HS-5 (cell line): ENCODE measurements at regions not wholly inside any gene's neighbourhood (a gene's known extent, or its start where the extent isn't known, plus 50 kb on each side); places are given as distances from the start of the nearest gene placed in this dataset.

Experiments used
- DNase-seq: peaks from one replicate; pipeline ENCODE4 v3.0.0-alpha.2; 2012; ENCODE audit warnings: low read depth

DNA sequence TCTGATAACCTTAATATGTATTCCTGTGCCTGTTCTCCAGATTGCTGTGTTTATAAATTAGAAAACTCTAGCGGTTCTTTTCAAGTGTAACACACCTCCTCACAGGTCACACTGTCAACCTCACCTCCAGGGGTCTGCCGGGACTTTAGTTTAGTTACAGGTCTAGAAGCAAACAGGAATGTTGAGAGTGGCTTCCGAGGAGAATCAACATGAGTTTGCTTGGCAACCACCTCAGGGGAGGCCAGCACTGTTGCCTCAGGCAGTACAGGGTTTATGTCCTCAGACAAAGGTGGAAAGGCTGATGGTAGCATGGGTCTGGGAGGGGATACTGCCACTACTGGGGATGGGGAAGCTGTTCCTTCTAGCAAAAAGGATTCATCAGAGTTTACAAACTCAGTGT lies 438.0 kb downstream of the DTHD1 start:
- DNase-seq: no peak

DNA sequence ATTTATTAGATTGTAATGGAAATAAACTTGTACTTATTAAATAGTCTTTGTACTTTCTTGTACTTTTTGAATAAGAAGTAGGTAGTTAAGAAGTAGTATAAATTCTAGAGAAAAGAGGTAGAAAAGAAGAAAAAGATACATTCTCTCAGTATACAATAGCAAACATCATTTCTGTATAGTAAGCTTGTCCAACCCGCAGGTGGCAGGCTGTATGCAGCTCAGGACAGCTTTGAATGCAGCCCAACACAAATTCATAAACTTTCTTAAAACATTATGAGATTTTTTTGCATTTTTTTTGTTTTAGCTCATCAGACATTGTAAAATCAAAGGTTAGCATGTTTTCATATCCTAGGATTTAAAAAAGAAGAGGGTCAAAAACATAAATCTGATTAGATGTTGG lies 441.6 kb downstream of the DTHD1 start:
- no peak for DNase-seq

DNA sequence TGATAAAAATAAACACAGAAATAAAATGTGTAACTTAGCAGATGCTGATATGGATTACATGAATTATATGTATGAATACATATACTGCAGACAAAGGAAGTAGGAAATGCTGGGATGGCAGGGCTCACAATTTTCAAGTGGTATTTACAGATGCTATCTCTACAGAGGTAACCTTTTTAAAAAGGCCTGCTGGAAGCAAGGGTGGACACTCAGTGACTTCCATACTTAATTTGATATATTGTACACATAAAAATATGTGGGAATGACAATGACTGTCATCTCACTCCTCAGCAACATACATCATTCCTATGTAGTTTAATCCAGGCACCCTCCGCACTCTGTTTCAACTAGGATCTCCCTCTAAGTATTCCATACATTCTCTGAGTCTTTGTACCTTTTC lies 452.9 kb downstream of the DTHD1 start:
- no peak for DNase-seq

DNA sequence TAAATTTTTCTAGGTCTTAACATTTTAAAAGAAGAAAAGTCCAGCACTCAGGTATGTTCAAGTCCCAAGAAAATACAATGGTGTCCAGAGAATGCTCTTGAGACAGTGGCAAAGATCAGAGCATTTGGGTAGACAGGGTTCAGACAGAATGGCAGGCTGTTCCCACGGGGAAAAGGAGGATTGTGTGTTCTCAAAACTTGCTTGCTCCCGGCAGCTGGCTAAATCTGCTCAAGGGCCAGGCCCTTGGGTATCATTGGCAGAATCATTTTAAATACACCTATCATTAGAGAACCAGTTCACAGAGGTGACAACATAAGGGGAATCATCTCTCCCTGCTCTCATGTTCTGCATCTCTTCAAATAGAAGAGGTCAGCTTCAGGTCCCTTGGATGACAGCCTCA lies 456.3 kb downstream of the DTHD1 start:
- DNase-seq: no peak

DNA sequence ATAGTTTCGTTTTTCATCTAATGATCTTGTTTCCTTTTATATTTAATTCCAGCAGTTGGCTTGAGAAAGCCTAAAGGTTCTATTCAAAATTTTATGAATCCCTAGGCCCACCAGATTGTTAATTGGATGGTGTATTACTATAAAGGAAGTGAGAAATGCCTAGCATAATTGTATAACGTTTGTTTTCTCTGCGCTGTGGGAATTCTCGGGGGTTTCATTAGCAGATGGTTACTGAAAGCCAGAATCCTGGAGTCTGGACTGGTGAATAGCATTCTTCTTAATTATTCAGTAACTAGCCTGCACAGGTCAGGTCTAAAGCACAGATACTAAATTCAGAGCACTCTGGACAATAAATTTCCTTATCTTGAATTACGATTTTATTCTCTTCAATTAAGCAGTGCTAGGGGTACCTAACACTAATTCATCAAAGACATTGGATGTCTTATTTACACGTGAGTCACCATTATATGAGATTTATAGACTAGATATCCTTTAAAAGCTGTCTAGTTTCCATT lies 459.4 kb downstream of the DTHD1 start:
- no peak for DNase-seq

DNA sequence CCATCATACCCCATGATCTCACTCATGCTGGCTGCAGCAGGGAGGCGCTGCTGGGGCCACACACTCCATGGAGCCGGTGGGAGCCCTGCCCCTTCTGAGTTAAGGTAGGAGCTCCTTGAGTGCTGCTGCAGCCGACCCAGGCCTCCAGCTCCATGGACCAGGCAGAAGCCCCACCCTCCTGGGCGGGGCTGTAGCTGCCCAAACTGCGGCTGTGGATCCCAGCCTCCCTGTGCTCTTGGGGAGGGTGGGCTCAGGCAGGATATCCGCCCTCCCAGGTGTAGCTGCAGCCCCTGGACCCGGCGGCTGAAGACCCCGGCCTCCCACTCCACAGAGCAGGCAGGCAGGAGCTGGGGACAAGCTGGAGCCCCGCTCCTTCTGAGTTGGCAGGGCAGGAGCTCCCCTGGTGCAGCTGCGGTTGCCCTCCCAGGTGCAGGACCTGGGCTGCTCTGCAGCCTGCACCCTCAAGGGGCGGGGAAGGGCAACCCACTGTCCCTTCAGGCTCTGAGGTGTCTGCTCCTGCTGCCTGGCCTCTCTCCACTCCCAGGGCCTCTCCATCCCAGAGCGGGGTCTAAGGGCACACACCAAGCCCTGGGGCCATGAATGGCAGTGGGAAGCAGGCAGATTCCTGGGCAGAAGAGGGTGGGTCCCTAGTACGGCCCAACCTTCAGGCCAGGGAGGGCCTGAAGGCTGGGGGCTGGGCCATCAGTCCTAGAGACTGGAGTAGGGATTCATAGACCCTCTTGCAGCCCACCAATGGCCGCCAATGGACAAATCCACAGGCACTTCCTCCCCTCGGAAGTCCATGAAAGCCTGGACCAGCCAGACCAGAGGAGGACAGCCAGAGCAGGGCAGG lies 466.1 kb downstream of the DTHD1 start:
- no peak for DNase-seq

DNA sequence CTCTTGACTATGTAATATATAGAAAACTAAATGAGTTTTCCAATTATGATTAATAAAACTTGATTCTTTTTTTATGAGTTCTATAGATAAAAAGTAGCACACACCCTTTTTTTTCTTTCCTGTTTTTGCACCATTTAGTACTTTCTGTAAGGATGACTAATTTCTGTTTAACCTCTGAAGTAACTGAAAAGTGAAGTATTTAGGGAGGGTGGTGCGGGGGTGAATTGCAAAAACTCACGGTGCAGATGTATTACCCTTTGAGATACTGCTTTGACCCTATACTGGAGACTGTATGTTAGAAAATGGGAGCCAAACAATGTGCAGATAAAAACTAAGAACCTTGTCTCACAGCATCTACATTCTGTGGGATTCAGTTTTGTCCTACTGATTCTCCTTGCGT lies 471.6 kb downstream of the DTHD1 start:
- DNase-seq: no peak

DNA sequence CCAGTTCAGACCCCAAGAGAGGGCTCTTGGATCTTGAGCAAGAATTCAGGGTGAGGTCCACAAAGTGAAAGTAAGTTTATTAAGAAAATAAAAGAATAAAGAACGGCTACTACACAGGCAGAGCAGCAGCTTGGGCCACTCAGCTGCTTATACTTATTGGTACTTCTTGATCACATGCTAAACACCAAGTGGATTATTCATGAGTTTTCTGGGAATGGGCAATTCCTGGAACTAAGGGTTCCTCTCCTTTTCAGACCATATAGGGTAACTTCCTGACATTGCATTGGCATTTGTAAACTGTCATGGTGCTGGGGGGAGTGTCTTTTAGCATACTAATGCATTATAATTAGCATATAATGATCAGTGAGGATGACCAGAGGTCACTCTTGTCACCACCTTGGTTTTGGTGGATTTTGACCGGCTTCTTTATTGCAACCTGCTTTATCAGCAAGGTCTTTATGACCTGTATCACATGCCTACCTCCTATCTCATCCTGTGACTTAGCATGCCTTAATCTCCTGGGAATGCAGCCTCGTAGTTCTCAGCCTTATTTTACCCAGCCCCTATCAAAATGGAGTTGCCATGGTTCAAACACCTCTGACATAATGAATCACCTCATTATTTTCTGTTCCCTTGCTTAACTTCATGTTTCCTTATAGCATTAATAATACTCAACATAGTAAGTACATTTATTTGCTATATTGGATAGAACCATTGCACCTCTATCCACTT lies 476.3 kb downstream of the DTHD1 start:
- no peak for DNase-seq

DNA sequence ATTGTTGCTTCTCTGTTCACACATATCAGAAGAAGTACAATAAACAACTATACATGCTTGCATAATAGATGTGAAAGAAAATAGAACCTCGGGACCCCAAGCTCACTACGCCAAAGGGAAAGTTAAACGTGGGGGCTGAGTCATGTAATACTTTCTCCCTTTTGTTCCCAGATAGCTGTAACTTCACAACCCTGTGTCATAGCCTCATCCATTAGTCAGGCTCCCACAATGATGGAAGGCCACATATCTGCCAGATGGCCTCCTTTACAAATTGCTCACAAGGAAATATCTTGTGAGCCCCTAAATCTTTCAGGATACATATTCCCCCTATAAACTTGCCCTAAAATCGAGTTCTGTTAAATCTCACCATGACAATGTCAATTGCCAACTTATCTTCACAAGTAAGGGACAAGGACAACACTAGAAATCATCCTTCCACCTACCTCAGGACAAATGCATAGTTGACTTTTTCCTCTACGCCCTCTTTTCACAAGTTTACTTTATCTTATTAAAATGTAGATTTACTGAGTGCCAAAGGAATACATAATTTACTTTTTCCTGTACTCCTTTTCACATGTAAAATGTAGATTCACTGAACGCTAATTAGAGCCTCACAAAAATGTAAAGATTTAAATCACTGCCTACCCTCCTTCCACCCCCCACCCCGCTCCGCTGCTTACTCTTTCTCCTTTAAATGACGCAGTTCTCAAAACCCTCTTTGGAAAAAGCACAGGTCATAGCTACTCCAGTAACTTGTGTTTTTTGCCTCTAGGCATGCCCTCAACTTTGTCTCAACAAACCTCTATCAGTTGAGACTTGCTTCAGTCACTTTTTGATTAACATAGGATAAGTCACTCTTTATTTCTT lies 477.1 kb downstream of the DTHD1 start:
- no peak for DNase-seq

DNA sequence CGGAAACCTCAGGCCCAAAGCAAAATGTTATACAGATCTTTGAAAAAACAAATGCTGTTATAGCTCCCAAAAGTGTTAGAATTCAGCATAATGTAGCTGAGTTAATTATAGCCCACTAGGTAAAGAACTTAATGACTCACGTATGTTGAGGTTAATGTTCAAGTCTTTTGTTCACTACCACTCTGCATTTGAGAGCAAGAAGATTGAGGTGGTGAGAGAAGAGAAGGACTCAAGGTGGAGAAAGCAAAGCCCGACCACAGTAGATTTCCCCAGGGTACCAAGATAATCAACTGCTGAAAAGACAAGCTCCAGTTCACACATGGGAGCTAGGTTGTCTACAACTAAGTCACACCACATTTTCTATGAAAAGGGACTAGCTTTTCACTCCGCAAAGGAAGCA lies 480.2 kb downstream of the DTHD1 start:
- no peak for DNase-seq

DNA sequence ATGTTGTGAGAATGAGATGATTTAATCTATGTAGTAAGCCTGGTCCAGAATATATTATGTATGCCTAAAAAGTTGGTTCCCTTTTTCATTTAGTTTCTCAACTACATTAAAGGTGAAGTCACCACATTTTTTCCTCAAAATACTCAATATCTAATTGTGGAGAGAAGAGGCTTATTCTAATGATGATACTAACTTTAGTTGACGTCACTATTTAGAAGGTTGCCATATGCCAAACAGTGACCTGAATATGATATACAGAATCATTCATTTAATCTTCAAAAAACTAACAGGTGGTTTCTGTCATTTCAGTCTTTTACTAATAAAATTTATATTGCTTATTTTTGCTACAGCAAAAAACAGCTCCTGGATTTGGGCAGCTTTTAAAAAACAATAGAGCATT lies 480.7 kb upstream of the NWD2 start:
- DNase-seq: no peak

DNA sequence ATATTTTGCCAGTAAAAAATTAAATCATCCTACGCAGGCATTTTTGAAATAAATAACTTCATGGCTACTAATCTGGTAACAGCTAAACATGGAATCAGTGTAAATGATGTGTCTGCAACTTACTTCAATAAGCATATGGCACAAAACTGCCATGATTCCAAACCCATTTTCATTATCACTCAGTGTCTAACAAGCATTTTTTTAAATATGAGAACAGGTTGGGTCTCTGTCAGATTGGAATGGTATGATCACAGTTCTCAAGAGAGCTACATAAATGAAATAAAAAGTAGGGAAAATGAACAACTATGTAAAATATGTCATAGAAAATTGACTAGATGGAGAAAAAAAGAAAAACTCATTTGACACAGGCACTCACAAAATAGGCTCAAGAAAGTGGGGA lies 476.9 kb upstream of the NWD2 start:
- DNase-seq: no peak

DNA sequence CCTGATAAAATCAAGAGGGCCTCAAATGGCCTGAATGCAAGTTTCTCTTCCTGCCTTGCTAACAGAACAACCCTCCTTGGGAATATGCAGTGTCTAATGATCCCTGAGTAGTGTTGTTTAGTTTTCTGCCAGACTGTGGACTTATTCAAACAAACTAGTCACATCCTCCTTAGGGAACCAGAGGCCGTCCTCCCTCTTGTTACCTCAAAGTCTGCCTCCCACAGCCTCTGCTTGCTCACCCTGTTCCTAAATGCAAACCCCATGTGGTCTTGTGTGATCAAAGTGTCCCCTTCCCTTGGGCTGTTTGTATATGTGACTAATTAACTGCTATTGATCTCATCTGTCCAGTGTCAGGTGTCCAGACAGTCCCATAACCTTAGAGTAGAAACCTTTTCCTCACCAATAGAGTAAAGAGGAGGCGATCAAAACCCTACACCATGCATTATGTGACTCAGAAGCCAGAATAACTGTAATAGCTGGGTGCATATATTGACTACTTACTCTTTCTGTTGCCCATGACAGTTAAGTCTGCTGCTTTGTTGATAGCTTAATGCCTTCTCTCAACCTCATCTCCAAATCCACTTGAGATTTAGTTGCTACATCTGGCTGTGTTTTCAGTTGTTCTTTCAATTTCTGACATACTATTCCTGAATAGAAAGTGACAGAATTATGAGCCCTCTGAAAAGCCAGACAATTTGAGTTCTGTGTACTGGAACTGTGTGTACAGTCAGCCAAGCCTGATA lies 473.0 kb upstream of the NWD2 start:
- no peak for DNase-seq

DNA sequence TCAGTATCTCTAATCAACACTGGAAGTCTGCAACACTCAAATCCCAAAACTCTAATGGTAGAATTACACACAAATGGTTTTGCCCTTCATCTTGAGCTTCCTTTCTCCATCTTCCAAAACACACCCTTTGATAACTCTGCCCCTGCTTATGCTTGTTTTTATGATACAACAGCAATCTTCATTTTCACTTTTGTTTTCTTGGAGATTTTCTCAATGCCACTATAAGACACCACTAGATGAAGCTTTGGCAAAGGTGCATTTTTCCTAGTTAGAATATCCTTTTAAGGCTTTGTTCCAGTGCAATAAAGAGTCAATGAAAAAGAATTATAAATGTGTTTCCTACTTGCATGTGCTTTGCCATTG lies 472.4 kb upstream of the NWD2 start:
- DNase-seq: no peak

DNA sequence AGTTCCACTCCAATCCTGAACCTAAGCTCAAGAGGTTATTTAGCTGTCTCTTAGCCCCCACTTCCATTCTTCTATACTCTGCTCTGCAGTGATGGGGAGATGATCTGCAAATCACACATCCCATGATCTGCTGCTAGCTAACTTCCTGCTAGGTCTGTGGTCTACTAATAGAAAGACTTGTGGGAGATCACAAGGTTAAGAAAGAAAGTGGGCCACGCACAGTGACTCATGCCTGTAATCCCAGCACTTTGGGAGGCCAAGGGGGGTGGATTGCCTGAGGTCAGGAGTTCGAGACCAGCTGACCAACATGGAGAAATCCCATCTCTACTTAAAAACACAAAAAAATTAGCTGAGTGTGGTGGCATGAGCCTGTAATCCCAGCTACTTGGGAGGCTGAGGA lies 471.1 kb upstream of the NWD2 start:
- no peak for DNase-seq

DNA sequence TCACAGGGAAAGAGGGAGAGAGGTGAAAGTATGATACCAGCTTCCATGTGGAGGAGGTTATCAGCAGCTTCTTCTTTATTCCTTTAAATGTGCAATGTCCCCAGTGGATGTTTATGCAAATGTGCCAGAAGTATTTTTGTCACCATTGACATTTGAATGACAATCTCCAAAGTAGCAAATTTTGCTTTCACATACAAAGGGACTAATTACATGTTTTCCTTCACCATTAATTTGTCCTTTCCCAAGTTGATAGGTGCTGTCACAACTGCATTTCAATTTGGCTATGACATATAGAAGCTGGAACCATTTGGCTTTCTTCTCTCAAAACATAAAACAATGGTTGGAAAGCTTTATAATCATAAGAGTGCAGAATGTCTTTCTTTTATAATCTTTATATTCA lies 469.0 kb upstream of the NWD2 start:
- no peak for DNase-seq

DNA sequence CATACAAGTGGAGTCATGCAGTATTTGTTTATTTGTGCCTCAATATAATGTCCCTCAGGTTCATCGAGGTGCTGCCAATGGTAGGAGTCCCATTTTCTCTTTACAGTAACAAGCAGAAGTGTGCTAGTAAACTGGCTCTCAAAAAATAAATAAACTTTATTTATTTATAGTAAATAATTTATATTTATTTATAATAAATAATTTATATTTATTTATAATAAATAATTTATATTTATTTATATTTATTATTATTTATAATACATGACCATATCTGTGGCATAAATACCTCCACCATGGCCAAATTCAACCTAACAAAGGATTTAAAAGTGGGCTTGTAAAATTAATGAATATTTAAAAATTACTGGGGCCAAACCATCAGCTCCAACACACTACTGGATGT lies 464.9 kb upstream of the NWD2 start:
- no peak for DNase-seq

DNA sequence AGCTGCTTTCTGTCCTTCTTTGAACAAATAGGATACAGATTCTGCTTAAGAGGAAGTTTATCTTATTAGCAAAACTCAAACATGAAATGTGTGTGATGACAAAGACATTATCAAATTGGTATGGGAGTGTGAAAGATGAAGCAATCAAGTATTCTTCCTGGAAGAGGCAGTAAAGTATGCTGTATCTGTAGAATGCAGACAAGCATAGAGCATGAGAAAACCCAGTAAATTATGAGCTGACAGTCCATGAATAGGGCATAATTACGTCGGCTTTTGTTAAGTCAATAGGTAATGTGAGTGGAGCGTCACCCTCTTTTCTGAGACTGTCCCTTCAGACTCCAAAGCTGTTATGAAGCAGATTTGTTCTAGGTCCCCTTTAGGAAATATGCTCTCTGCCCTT lies 458.6 kb upstream of the NWD2 start:
- no peak for DNase-seq

DNA sequence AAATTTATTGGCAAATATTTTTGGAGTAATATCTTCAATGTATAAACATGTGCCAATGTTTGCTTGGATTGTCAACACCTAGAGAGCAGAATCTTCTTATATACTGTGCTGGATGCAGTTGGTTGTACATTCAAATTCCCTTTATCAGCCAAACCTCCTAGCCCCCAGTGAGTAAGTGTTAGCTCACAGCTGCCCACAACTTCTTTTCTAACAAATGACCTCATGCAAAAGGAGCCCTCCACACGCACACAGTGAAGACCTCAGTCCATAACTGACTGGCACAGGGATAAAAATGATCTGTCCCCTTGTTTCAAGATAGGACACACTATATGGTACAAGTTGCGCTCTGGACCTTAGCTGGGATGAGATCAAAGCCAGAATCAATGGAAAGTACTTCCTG lies 458.0 kb upstream of the NWD2 start:
- DNase-seq: no peak

DNA sequence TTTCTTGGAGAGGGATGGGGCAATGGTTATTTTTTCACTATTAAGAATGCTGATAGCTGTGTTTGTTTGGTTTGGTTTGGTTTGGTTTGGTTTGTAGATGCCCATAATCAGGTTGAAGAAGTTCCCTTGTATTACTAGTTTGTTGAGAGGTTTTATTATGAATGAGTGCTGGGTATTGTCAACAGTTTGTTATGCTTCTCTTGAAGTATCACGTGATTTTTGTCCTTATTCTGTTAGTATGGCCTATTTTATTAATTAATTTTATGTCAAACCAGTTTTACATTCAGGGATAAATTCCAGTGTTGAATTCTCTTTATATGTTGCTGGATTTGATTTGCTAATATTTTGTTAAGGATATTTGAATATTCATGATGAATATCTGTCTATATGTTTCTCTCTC lies 449.8 kb upstream of the NWD2 start:
- DNase-seq: no peak

DNA sequence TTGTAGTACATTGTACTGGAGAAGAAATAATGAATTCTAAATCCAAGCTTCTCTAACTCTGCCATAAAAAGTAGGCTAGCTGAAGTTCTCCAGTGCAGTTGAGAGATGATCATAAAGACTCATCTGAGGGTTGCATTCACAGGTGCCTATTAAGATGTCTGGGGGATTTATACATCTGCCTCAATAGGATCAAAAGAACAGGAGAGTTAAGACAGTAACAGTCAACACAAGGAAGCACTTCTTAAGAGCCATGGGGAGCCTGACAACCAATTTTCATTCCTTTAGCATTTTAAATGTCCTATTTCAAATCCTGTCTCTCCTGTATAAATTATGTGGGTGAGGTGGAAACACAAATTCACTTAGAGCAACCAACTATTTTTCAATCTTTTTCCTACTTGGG lies 432.4 kb upstream of the NWD2 start:
- no peak for DNase-seq

DNA sequence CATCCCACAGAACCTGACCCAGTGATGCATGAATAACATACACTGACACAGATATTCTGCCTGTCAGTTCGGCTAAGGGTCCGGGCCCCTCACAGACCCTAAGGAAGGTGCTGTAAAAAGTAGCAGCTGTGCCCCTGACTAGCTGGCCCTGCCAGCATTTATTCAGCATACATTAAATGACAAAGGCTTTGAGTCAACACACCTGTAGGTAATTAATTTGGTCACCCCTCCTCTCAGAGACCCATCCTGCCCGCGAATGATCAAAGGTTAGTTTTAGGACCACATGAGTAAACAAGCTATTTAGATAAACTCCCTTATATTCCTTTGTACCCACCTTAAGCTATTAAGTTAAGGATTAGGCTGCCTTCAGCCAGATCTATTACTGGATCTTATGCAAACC lies 429.0 kb upstream of the NWD2 start:
- DNase-seq: no peak
